GM12878 (cell line): ENCODE measurements at regions not wholly inside any gene's neighbourhood (a gene's known extent, or its start where the extent isn't known, plus 50 kb on each side); places are given as distances from the start of the nearest gene placed in this dataset.

ENCODE experiments used
- RB1 ChIP-seq: fragments of 450-650 bp; formaldehyde crosslinking; IDR thresholded peaks from 2 replicates; pipeline ENCODE4 v1.6.1; 2017; ENCODE audit warnings: mild to moderate bottlenecking, borderline replicate concordance
- ZBTB33 ChIP-seq: fragments of 450-650 bp; IDR thresholded peaks from 2 replicates; pipeline ENCODE4 v1.6.1; 2017; ENCODE audit warnings: mild to moderate bottlenecking

GRCh38 chr1:209101106-209101505 is 482.4 kb upstream of the CAMK1G start:
- TF ChIP-seq ZBTB33 (no peak), RB1 (no peak)
